GOT3 (cell line): ENCODE measurements at regions not wholly inside any gene's neighbourhood (a gene's known extent, or its start where the extent isn't known, plus 50 kb on each side); places are given as distances from the start of the nearest gene placed in this dataset.
"Not testable (repeated sequence)": the region's sequence is repeated elsewhere in the genome, so short reads cannot be mapped to it uniquely, and the experiment has no call there.

Source experiments
- DNase-seq: peaks from one replicate; lab custom pipeline; 2025; ENCODE audit warnings: mixed read lengths; lab: John Stamatoyannopoulos, UW

DNA sequence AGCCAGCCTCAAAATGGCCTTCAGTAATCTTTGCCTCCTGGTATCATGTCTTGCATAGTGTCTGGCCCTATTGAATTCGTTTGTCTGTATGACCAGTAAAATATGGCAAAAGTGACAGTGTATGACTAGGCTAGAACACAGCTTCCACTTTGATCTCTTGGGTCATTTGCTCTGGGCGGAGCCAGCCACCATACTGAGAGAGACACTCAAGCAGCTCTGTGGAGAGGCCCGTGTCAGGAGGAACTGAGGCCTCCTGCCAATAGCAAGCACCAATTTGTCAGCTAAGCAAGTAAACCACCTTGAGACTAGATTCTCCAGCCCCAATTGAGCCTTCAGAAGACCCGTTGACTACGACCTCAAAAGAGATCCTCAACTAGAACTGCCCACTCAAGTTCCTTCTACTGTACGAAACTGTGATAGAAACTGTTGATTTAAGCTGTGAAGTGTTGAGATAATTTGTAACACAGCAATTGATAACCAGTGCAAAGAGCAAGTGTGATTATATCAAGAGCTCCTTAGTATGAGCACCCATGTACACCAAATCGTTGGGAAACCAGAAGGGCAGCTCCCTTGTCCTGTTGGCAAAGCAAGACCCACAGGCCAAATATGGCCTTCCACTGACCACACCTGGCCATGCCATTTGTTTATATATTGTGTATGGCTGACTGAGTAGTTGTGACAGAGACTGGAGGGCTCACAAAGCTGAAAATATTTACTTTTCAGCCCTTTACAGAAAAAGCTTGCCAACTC is 52.7 kb upstream of the SERBP1 start:
- DNase-seq: no peak

- DNase-seq: no peak
Observed at GRCh38 chr1:67484492-67484891, 54.3 kb upstream of the SERBP1 start.

DNA sequence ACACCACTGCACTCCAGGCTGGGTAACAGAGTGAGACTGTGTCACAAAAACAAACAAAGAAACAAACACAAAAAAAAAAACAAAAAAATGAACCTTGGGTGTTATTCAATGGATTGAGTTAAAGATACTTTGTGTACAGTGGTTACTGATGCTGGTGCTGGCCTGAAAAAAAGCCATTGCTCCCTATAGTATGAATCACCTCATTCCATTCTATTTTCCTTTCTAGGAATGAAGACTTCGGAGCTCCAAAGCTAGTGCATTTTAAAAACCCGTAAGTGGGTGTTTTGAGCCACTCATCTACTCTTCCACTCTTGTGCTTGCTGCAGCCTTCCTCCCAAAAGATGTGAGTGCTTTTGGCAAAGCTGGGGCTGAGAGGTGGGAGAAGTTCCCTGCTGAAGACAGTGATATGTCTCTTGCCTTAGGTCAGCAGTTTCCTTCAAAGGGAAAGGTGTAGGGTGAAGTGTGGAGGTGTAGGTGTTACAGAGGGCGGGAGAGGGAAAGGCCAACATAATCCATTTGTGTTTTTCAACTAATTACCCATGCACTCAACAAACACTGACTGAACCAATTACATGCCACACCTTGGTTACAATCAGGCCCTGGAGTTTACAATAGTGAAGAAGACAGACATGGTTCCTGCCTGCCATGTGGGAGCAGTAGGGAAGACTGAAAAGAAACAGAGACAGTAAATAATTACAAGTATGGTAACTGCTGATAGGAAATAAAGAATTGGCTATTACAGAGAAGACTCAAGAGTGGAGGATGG is 55.0 kb upstream of the SERBP1 start:
- DNase-seq: no peak

DNA sequence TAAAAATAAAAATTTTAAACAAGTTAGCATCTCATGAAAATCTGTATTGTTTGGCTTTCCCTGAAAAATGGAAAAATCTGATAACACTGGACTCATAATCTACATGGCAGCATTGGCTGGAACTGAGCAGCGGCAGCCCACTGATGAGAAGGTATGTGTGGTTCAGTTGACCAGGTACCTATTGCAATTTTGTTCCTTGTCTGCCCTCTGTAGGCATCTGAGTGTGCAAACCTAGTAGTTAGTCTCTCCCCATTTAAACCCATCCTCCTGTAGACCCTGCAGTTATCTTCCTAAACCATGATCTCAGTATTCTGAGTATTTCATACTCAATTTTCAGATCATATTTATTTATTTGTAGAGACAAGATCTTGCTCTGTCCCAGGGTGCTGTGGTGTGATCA is 59.4 kb upstream of the SERBP1 start:
- no peak for DNase-seq

DNA sequence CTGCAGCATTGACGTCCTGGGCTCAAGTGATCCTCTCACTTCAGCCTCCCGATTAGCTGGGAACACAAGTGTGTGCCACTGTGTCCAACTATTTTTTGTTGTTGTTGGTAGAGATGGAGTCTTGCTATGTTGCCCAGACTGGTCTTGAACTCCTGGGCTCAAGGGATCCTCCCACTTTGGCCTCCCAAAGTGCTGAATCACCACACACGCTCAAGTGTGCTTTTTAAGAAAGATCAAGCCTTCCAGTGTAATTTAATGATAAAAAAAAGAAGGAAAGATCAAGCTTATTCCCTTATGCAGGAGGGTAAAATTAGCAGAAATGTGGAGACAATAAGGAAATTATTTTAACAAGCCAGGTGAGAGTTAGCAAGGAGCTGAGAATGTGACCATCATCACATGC is 61.1 kb upstream of the SERBP1 start:
- DNase-seq: no peak

GRCh38 chr1:67493148-67493547 is 62.9 kb upstream of the SERBP1 start:
- no peak for DNase-seq

- no peak for DNase-seq
Observed at GRCh38 chr1:67495327-67495726, 65.1 kb upstream of the SERBP1 start.

DNA sequence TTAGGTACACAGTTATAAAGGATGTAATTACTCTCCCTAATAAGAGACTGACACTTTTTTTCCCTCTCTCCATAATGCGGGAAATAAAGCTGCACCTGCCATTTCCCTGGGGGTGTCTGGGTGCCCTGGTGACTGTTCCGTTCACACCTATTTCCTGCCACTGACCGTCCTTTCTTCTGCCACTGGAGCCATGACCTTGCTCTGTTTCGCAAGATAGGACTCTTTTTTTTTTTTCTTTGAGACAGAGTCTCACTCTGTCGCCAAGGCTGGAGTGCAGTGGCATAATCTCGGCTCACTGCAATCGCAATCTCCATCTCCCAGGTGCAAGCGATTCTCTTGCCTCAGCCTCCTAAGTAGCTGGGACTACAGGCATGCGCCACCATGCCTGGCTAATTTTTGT is 66.1 kb upstream of the SERBP1 start:
- DNase-seq: no peak

GRCh38 chr1:67500413-67500959 is 70.3 kb upstream of the SERBP1 start:
- DNase-seq: peak; percentile 66

GRCh38 chr1:67503974-67504373 is 73.8 kb upstream of the SERBP1 start:
- no peak for DNase-seq

DNA sequence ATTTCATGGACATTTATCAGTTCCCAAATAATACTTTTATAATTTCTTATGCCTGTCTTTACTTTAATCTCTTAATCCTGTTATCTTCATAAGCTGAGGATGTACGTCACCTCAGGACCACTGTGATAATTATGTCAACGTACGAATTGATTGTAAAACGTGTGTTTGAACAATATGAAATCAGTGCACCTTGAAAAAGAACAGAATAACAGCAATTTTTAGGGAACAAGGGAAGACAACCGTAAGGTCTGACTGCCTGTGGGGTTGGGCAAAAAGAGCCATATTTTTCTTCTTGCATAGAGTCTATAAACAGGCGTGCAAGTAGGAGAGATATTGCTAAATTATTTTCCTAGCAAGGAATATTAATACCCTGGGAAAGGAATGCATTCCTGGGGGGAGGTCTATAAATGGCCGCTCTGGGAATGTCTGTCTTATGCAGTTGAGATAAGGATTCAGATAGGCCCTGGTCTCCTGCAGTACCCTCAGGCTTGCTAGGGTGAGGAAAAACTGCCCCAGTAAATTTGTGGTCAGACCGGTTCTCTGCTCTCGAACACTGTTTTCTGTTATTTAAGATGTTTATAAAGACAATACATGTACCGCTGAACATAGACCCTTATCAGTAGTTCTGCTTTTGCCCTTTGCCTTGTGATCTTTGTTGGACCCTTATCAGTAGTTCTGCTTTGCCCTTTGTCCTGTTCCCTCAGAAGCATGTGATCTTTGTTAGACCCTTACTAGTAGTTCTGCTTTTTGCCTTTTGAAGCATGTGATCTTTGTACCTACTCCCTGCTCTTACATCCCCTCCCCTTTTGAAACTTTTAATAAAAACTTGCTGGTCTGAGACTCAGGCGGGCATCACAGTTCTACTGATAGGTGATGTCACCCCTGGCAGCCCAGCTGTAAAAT is 83.4 kb upstream of the SERBP1 start:
- DNase-seq: not testable (repeated sequence)

GRCh38 chr1:67514300-67514699 is 84.1 kb upstream of the SERBP1 start:
- DNase-seq: no peak

DNA sequence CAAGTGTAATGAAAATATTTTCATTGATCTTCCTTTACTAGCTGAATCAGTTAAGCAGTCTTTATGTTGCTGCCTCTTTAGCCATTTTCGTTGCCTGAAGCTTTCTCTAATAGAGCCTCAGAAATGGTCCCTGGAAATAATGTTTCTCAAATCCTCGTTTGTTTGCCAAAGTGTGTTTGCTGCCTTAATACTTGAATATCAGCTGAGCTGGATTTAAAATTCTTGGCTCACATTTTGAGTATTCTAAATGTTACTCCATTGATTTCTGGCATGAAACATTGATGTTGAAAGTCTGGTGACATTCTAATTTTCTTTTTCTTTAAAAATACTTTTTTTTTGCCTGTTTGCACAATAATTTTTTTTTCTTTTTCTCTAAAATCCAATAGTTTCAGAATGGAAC is 84.6 kb upstream of the SERBP1 start:
- DNase-seq: no peak

DNA sequence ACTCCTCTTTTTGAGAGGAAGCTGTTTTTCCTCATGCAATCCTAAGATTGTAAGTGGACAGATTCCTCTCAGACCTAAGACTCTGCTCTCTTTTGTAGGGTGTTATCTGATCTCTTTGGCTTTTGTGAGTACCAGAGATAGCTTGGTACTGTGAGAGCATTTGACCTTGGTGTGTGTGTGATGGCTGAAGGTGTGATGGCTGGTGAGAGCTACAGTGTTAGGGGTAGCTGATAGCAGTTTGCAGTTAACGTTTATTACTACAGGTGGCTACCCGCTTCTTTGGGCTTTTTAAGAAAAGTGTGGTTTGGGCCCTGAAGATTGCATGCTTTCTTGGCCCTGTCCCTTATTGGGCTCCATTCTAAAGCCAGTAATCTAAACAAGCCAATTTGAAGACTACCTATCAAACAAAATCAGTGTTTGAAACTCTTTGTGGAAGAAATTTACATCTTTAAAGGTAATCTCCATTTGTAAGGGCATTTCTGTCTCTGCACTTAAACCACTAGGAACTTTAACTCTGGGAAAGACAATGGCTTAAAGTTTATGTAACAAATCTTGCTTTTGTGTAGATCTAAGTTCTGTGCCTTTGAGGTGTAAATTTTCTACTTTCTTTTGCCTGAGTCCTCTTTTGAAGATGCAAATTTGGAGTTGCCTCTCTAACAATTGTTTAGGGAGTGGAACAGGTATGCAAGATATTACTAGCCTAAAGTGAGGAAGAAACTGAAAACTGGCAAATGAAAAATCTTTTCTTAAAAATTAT is 85.3 kb upstream of the SERBP1 start:
- DNase-seq: no peak

DNA sequence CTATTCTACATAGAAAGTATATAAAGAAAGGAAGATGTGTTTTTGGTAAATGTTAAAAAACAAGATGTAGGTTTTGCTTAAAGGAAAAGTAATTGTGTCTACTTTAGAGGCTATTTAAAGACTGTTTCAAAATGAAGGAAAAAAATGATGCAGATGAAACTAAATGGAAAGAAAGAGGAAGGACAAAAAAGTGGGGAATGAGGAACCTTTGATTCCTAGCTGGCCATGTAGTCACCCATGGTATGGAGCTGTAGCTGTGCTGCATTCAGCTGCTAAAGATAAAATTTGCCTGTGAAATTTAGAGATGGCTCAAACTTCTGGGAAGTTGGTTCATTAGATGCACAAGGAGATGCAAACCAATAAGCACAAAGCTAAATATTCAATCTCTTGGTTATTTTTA is 86.8 kb upstream of the SERBP1 start:
- no peak for DNase-seq

GRCh38 chr1:67522001-67522441 is 91.8 kb upstream of the SERBP1 start:
- no peak for DNase-seq

DNA sequence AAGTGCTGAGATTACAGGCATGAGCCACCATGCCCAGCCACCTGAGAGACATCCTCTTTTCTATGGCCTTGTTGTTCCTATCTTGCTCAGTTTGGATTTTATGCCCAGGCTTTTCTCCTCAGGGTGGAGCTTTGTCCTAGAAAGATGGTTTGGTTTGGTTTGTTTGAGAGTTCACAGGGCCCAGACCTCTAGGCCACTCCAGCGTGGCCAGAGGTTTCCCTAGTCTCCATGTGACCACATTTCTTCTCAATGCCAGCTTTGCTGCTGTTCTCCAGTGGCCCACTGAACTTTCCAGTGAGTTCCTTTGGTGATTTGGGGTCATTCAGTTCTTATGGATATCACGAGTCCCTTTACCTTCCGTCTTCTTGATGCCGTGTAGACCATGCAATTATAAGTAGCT is 92.6 kb upstream of the SERBP1 start:
- no peak for DNase-seq

DNA sequence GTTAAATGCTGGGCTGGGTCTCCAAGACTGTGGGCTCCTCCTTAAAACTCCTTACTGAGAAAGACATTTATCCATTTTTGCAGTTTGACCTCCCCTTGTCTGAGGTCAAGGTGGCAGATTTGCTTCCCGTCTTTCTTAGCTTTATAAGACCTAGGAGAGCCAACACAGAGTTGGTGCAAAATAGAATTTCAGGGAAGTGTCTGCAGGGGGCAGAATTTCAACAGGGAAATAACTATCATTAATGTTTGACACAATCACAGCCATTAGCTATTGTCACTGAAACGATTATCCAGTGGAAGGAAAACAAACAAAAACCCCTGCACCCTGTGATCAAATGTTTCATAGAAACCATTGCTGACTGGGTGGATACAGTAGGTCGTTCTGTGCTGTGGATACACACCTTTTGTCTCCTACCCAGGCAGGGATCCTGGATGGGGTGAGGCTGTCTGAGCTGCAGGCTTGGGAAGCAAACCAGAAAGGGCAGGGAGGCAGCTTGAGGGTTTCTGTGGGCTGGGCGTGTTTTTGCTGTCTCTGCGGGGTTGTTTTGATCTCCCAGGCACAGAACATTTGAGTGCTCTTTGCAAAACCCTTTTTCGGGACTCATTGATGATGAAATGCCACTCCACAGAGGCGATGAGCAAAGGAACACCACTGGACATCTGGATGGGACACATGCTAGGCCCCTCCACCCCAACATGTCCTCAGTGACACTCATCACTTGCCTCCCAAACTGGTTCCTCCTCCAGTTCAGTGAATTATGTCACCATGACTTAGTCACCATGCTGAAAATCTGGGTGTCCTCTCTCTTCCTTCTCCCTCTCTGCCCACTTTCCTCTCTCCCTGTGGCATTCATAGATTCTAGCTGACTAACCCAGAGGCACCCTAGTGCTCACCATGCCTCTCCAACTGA is 94.2 kb upstream of the SERBP1 start:
- DNase-seq: no peak

DNA sequence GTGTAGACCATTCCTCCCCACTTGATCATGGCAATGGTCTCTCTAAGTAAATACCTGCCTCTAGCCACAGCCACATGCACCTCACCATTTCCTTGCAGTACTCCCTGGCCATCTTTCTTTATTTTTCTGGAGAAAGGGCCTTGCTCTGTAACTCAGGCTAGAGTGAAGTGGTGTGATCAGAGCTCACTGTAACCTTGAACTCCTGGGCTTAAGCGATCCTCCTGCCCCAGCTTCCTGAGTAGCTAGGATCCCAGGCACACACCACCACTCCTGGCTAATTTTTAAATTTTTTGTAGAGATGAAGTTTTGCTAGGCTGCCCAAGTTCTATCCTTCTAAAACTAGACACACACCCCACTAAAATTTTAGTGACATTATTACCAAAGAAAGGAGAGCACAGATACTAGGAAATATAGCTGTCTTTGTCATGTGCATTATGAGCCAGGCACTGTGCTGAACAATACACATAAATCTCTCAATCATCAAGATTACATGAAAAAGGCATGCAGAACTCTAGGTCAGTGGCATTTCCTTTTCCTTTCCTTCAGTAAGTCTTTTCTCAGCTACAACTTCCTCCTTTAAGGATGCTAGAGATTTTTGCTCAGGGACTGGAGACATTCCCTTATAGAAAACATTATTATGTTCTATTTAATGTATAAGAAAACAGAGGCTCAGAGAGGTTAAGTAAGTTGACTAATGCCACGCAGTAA is 95.0 kb upstream of the SERBP1 start:
- no peak for DNase-seq

- no peak for DNase-seq
Observed at GRCh38 chr1:67528141-67528540, 97.9 kb upstream of the SERBP1 start.
